CD4-positive, alpha-beta T cell treated with Interleukin-17A for 1 hour (primary cell): ENCODE measurements at regions not wholly inside any gene's neighbourhood (a gene's known extent, or its start where the extent isn't known, plus 50 kb on each side); places are given as distances from the start of the nearest gene placed in this dataset.
"Not testable (repeated sequence)": the region's sequence is repeated elsewhere in the genome, so short reads cannot be mapped to it uniquely, and the experiment has no call there.

Source experiments
- DNase-seq: peaks from one replicate; pipeline ENCODE4 v3.0.0-alpha.2; 2020

GRCh38 chr6:18527836-18528743, 140.9 kb downstream of the RNF144B start:
- no peak for DNase-seq

DNA sequence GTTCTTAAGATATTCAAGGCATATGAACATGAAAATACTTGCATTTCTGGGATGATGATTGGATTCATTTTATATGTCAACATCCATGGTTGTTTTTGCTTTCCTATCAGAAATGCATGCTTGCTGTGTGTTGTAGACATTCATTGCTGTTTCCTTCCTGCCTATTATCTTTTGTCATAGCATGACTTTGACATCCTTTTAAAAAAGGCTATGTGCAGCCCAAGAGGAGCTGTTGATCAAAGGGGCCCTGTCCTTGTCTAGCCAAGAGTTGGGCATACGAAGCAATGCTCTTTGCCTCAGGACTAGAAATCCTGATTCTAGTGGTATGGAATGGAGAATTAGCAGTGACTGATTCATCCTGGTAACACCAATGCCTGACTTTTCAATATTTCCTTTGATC, 143.1 kb downstream of the RNF144B start:
- no peak for DNase-seq

- DNase-seq, result no peak
Observed at GRCh38 chr6:18532139-18532538, 145.0 kb downstream of the RNF144B start.

DNA sequence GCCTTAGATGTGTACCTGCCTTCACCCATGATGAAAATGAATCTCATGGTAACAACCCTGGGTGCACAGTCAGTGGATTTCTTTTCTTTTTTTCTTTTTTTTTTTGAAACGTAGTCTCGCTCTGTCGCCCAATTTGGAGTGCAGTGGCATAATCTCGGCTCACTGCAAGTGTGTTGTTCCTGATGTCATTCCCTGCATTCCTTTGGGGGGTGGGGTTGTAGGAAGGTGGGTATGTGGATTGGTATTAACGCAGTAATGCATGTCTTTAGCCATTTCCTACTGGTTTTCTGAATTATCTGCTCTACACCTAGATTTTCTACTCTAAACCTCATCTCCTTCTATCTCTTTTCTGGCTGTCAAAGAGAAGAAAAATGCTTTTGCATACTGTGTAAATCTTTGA, 146.6 kb downstream of the RNF144B start:
- DNase-seq, result no peak

GRCh38 chr6:18536591-18537055, 149.5 kb downstream of the RNF144B start:
- no peak for DNase-seq

- DNase-seq, result no peak
Observed at GRCh38 chr6:18538315-18538714, 151.2 kb downstream of the RNF144B start.

GRCh38 chr6:18543051-18543450, 155.9 kb downstream of the RNF144B start:
- no peak for DNase-seq

DNA sequence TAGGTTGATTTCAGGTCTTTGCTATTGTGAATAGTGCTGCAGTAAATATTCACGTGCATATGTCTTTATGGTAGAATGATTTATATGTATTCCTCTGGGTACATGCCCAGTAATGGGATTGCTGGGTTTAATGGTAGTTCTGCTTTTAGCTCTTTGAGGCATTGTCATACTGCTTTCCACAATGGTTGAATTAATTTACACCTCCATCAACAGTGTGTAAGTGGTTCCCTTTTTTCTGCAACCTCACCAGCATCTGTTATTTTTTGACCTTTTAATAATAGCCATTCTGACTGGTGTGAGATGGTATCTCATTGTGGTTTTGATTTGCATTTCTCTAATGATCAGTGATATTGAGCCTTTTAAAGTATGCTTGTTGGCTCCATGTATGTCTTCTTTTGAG, 158.0 kb downstream of the RNF144B start:
- DNase-seq, result not testable (repeated sequence)

DNA sequence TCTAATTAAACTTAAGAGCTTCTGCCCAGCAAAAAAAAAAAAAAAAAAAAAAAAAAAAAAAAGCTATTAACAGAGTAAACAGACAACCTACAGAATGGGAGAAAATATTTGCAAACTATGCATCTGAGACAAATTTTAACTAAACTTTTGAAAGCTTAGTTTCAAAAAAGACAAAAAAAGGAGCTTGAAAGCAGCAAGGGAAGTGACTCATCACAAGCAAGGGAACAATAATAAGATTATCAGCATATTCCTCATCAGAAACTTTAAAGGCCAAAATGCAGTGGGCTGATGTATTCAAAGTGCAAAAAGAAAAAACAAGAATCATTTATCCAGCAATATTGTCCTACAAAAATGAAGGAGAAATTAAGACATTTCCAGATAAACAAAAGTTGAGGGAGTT, 158.6 kb downstream of the RNF144B start:
- no peak for DNase-seq

DNA sequence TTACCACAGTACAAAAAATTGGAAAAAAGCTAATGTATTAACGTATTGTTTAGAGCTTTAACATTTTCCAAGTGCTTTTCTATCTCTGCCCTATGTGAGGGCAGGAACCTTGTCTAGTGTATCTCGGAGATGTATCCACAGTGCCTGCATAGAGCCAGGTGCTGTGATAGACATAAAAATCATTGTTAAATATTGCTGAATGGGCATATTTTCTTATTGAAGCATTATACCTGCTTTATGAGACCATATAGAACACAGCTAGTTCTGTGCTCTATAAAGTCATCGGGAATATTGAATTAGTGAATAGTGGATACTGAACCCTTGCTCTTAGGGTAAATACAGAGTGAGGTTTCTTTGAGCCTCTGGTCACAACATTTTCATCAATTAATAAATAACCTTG, 163.0 kb downstream of the RNF144B start:
- DNase-seq, result no peak

DNA sequence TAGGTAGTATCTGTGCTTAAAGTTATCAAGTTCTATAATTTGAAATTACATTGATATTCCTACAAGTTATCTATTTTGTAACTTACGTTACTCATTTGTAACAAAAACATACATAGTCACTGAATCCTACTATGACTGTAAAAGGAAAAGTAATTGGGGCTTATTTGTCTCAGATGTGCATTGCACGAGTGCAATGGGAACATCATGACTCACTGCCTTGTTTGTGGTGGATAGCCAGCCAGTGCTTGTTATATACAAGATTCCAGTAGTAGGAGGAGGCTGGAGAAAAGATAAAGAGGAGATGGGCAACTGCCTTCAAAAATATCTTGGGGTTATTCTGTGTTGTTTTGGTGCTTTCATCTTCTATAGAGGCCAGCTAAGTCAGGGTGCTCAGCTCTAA, 164.1 kb downstream of the RNF144B start:
- DNase-seq, result no peak

DNA sequence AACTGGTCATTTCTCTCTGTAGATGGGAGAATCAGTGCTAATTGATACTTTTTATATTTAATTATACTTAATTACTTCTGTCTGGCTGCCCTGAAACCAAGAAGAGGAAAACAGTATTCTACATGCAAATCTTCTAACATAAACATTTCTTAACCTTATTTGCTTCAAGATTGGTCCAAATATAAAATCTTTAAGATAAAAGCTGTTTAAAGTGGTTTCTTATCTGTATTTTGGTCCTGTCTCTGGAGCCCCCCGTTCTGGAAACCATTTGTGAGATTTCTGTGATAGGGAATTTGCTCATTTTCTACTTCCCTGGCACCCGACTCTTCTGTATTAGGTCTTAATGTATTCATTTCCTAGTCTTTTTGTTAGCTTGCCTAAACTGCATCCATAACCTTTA, 168.6 kb downstream of the RNF144B start:
- DNase-seq, result no peak

GRCh38 chr6:18561037-18561750, 174.0 kb downstream of the RNF144B start:
- DNase-seq, result no peak

DNA sequence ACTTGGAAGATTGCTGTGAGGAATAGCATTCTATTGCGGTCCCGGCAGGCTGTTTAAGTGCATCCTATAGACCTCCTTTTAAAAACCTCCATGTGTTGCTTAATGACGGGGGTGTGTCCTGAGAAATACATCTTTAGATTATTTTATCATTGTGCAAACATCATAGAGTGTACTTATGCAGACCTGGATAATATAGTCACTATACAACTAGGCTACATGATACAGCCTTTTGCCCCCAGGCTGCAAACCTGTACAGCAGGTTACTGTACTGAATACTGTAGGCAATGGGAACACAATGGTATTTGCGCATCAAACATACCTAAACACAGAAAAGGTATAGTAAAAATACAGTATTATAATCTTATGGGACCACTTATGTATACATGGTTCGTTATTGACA, 175.6 kb downstream of the RNF144B start:
- no peak for DNase-seq

- DNase-seq, result no peak
Observed at GRCh38 chr6:18564775-18565174, 177.6 kb downstream of the RNF144B start.

DNA sequence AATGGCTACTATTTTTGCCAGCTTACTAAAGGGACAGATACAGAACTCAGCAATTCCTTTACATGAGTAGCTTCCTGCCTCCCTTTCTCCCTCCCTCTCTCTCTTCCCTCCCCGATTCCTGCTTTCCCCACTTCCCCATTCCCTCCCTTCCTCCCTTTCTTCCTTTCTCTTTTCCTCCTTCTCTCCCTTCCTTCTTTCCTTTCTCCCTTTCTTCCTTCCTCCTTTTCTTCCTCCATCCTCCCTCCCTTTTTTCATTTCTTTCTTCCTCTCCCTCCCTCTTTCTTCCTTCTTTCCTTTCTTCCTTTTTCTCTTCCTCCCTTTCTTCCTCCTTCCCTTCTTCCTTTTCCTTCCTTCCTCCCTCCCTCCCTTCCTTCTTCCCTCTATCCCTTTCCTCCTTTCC, 178.1 kb downstream of the RNF144B start:
- no peak for DNase-seq

GRCh38 chr6:18567380-18567779, 180.2 kb downstream of the RNF144B start:
- no peak for DNase-seq

GRCh38 chr6:18577491-18577890, 190.3 kb downstream of the RNF144B start:
- no peak for DNase-seq

DNA sequence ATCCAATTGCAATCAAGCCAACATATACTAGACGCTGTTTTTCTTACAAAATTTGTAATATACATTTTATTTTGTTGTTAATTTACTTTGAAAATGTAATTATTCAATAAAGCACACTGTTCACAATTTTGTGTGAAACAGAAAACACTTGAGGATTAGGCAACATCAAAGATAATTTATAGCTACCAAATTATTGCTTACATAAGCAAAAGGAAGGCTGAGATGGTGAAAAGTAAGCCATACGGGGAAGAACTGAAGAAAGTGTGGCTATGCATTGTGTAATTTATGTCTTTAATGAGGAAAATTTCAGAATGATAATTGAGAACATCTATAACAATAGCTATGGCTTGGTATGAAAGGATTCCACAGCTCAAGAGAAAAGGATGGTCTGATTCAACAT, 192.0 kb downstream of the RNF144B start:
- no peak for DNase-seq

- no peak for DNase-seq
Observed at GRCh38 chr6:18579869-18580268, 192.7 kb downstream of the RNF144B start.

DNA sequence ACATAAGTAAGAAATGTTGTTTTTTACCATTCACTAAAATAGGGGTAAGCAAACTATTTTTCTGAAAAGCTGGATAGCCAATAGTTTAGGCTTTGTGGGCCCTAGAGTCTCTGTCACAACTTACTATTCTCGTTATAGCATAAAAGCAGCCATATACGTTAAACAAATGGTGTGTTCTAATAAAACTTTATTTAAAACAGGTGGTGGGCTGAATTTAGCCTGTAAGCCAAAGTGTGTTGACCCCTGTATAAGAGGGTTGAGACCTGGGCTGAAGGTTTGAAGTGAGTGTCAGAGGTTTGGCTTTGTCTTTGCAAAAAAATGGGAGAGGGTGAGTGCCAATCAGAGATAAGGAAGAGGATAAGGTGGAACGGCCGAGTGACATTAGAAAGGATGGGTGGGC, 197.2 kb downstream of the RNF144B start:
- no peak for DNase-seq

GRCh38 chr6:18585032-18585573, 198.0 kb downstream of the RNF144B start:
- no peak for DNase-seq

GRCh38 chr6:18586133-18586532, 199.0 kb downstream of the RNF144B start:
- DNase-seq, result no peak
